Vagina (tissue), 2 donors: ENCODE measurements at regions not wholly inside any gene's neighbourhood (a gene's known extent, or its start where the extent isn't known, plus 50 kb on each side); places are given as distances from the start of the nearest gene placed in this dataset.

Experiments
- POLR2A ChIP-seq, 2 donors: fragments of 450-650 bp; IDR thresholded peaks; one replicate each; pipeline ENCODE4 v1.6.1; 2017; ENCODE audit warnings: antibody characterized with exemption in 2 of 2, mild to moderate bottlenecking in 2 of 2, moderate library complexity in 2 of 2
- POLR2AphosphoS5 ChIP-seq, 2 donors: sonication (generic); formaldehyde crosslinking; IDR thresholded peaks; one replicate each; pipeline ENCODE4 v1.9.0; 2017; ENCODE audit warnings: antibody characterized with exemption in 2 of 2, mild to moderate bottlenecking in 2 of 2, low read depth in 1 of 2; ENCODE audit not compliant: insufficient read depth in 1 of 2
- TF ChIP-seq, protein P1 (sequence below), 3 experiments: fragments of 450-650 bp in 2 of 3; fragments of 200-600 bp in 1 of 3; sonication (generic) in 1 of 3; IDR thresholded peaks; one replicate each; pipeline ENCODE4 v1.5.1; 2017 to 2019; ENCODE audit warnings: antibody characterized with exemption in 3 of 3, mild to moderate bottlenecking in 2 of 3, moderate library complexity in 2 of 3

DNA sequence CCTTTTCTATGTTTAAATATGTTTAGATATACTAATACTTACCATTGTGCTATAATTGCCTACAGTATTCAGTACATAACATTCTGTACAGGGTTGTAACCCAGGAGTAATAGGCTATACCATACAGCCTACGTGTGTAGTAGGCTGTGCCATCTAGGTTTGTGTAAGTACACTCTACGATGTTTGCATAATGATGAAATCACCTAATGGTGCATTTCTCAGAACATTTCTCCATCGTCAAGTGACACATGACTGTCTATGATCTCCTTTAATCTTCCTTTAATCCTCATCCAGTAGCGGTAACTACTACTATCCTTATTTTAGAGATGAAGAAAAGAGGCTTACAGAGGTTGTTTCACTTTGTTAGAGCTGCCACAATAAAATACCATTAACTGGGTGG lies 369.2 kb downstream of the PLK2 start:
- TF ChIP-seq, protein P1, sequence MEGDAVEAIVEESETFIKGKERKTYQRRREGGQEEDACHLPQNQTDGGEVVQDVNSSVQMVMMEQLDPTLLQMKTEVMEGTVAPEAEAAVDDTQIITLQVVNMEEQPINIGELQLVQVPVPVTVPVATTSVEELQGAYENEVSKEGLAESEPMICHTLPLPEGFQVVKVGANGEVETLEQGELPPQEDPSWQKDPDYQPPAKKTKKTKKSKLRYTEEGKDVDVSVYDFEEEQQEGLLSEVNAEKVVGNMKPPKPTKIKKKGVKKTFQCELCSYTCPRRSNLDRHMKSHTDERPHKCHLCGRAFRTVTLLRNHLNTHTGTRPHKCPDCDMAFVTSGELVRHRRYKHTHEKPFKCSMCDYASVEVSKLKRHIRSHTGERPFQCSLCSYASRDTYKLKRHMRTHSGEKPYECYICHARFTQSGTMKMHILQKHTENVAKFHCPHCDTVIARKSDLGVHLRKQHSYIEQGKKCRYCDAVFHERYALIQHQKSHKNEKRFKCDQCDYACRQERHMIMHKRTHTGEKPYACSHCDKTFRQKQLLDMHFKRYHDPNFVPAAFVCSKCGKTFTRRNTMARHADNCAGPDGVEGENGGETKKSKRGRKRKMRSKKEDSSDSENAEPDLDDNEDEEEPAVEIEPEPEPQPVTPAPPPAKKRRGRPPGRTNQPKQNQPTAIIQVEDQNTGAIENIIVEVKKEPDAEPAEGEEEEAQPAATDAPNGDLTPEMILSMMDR (IDR thresholded peaks at IDR 0.05), result no peak
- TF ChIP-seq POLR2AphosphoS5 (IDR thresholded peaks at IDR 0.05; ENCODE audit: insufficient read depth in 1 of 2, low read depth in 1 of 2) (no peak), POLR2A (IDR thresholded peaks at IDR 0.05) (no peak)
